Lung (tissue), 11 donors: ENCODE measurements at regions not wholly inside any gene's neighbourhood (a gene's known extent, or its start where the extent isn't known, plus 50 kb on each side); places are given as distances from the start of the nearest gene placed in this dataset.

ENCODE experiments used
- ATAC-seq: fragments of 200-7000 bp; cut with Tn5 transposase; one replicate; pipeline ENCODE4 v1.9.1; 2020; ENCODE audit warnings: moderate number of reproducible peaks; ENCODE audit not compliant: insufficient read depth, low FRiP score
- DNase-seq, 3 donors: peaks; one replicate each; pipeline ENCODE4 v3.0.0-alpha.2; 2013 to 2017
- H3K27ac ChIP-seq, 2 donors: one replicate each; pipeline ENCODE4 v1.5.1; 2013; ENCODE audit warnings: mild to moderate bottlenecking in 2 of 2, moderate library complexity in 2 of 2, control low read depth in 1 of 2, inconsistent platforms in 1 of 2, low read depth in 1 of 2, low read length in 1 of 2
- H3K27me3 ChIP-seq, 3 donors: one replicate each; pipeline ENCODE4 v1.5.1; 2013; ENCODE audit warnings: low read length in 2 of 3; ENCODE audit not compliant: control insufficient read depth in 3 of 3, insufficient read depth in 3 of 3
- H3K36me3 ChIP-seq, 4 donors: one replicate each; pipeline ENCODE4 v1.5.1; 2013; ENCODE audit warnings: low read length in 4 of 4, mild to moderate bottlenecking in 1 of 4, moderate library complexity in 1 of 4; ENCODE audit not compliant: control insufficient read depth in 4 of 4, insufficient read depth in 4 of 4
- H3K4me1 ChIP-seq, 5 donors: one replicate each; pipeline ENCODE4 v1.5.1; 2013; ENCODE audit warnings: low read length in 5 of 5, mild to moderate bottlenecking in 2 of 5, moderate library complexity in 1 of 5; ENCODE audit not compliant: control insufficient read depth in 5 of 5, insufficient read depth in 5 of 5
- H3K4me3 ChIP-seq: one replicate; pipeline ENCODE4 v1.5.1; 2013; ENCODE audit warnings: mild to moderate bottlenecking, control low read depth, moderate library complexity
- H3K9ac ChIP-seq, 2 donors: one replicate each; pipeline ENCODE4 v1.5.1; 2013; ENCODE audit warnings: low read length in 2 of 2, control low read depth in 1 of 2; ENCODE audit not compliant: insufficient read depth in 1 of 2
- H3K9me3 ChIP-seq, 4 donors: one replicate each; pipeline ENCODE4 v1.5.1; 2013; ENCODE audit warnings: low read length in 3 of 4, mild to moderate bottlenecking in 1 of 4, moderate library complexity in 1 of 4; ENCODE audit not compliant: control insufficient read depth in 4 of 4, insufficient read depth in 3 of 4
- WGBS, 2 donors: extraction: QIAGEN DNeasy Blood & Tissue Kit; methylation state at CpG; one replicate each; pipeline ENCODE4 v1.1.7; 2013; 5-methylcytosine and 5-hydroxymethylcytosine counted together
- TF ChIP-seq, protein P1 (sequence below): IDR thresholded peaks from 2 replicates; pipeline ENCODE4 v1.5.1; 2012; ENCODE audit warnings: mild to moderate bottlenecking; ENCODE audit errors: control extremely low read depth, extremely low read depth
- donor health status: control.
- donor health status: control.
- donor health status: Bipolar disorder and iron deficiency.
- donor health status: healthy.
- donor health status: DM: yes; HTN: yes; CAD: no.

DNA sequence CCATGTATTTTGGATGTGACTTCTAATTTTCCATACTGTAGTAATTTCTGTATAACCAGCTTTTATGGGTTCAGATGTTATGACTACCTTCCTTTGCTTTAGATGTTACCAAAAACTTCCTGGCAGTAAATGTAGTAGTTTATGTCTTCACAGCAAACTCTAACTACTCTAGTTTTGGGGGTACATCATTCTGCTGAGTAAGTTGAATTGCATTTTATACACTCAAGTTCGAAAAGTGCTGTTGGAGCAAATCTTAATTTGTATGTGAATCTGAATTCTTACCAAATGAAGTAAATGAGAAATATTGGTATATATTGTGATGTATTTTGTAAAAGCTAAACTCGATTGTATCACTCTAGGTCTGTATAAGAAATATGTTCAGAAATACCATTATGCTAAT, 728.3 kb upstream of the CDH8 start:
- TF ChIP-seq, protein P1, sequence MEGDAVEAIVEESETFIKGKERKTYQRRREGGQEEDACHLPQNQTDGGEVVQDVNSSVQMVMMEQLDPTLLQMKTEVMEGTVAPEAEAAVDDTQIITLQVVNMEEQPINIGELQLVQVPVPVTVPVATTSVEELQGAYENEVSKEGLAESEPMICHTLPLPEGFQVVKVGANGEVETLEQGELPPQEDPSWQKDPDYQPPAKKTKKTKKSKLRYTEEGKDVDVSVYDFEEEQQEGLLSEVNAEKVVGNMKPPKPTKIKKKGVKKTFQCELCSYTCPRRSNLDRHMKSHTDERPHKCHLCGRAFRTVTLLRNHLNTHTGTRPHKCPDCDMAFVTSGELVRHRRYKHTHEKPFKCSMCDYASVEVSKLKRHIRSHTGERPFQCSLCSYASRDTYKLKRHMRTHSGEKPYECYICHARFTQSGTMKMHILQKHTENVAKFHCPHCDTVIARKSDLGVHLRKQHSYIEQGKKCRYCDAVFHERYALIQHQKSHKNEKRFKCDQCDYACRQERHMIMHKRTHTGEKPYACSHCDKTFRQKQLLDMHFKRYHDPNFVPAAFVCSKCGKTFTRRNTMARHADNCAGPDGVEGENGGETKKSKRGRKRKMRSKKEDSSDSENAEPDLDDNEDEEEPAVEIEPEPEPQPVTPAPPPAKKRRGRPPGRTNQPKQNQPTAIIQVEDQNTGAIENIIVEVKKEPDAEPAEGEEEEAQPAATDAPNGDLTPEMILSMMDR = no peak
- WGBS, 2 donors = 84 to 89% methylated on average over 2 of the region's 2 CpGs
- no peak for ATAC-seq

DNA sequence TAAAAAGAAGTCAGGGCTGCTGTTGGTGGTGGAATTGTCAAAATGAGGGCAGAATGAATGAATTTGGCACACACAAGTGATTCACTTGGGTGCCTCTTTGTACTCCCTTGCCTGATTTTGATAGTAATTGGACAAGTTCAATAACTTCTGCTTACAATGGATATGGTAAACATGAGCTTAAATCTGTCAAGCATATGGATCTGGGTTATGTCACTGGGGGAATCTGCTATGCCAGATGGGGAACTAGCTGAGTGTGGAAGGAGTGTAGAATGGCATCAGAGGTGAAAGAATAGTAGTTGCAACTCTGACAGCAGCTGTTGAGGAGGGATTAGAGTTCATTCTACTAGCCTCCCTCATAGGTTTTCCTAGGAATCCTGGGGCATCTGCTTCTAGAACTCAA, 724.2 kb upstream of the CDH8 start:
- no peak overlapping the region for H3K4me3 ChIP-seq
- DNase-seq = no peak
- H3K9me3 ChIP-seq = no peaks in the 10 kb centered on the region
- no peaks in the 10 kb centered on the region for H3K27me3 ChIP-seq
- H3K27ac ChIP-seq = no peak overlapping the region
- no peak overlapping the region for H3K9ac ChIP-seq
- no peak for ATAC-seq
- no peaks in the 10 kb centered on the region for H3K4me1 ChIP-seq
- TF ChIP-seq, protein P1 = no peak
- no peaks in the 10 kb centered on the region for H3K36me3 ChIP-seq

More for the DNA sequence above, 728.3 kb upstream of the CDH8 start:
- no peak overlapping the region for H3K27ac ChIP-seq
- no peaks in the 10 kb centered on the region for H3K9me3 ChIP-seq
- no peaks in the 10 kb centered on the region for H3K36me3 ChIP-seq
- no peak for DNase-seq
- H3K27me3 ChIP-seq = no peaks in the 10 kb centered on the region
- no peak overlapping the region for H3K4me3 ChIP-seq
- no peaks in the 10 kb centered on the region for H3K4me1 ChIP-seq
- H3K9ac ChIP-seq = no peak overlapping the region

DNA sequence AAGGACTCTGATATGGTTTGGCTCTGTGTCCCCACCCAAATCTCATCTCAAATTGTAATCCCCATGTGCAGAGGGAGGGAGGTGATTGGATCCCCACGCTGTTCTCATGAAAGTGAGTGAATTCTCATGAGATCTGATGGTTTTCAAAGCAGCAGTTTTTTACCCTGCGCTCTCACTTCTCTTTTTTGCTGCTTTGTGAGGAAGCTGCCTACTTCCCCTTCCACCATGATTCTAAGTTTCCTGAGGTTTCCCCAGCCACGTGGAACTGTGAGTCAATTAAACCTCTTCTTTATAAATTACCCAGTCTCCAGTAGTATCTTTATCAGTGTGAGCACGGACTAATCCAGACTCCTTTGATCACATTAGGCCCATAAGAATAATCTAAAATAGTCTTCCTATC, 719.7 kb upstream of the CDH8 start:
- Histone ChIP-seq H3K27me3 (no peaks in the 10 kb centered on the region), H3K36me3 (no peaks in the 10 kb centered on the region), H3K9ac (no peak overlapping the region), H3K4me1 (no peaks in the 10 kb centered on the region), H3K27ac (no peak overlapping the region), H3K4me3 (no peak overlapping the region), H3K9me3 (no peaks in the 10 kb centered on the region)
- WGBS, 2 donors = 33 to 54% methylated on average over 4 of the region's 4 CpGs
- ATAC-seq (no peak), DNase-seq (no peak)
- TF ChIP-seq, protein P1 = no peak

DNA sequence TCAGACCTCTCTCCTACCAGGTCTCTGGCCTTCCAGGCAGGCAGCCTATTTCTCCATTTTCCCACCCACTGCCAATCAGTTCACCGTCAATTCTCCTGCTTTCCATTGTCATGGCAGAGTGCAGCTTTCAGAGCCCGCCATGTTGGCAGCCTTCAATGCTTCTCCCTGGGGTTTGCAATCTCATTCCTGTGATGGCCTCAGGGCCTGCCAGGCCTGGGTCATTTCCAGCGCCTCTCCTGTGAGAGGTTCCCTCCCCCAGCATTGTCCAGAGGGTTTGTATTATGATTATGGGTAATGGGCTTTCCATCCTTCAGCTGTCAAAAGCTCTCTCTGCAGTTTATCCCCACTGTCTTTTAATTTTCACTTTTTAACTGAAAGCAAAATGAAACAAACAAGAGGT, 716.6 kb upstream of the CDH8 start:
- H3K4me1 ChIP-seq = no peaks in the 10 kb centered on the region
- TF ChIP-seq, protein P1 = no peak
- no peaks in the 10 kb centered on the region for H3K27me3 ChIP-seq
- 84 to 94% methylated on average over 3 of the region's 3 CpGs for WGBS, 2 donors
- no peak for ATAC-seq
- H3K27ac ChIP-seq = no peak overlapping the region
- no peak for DNase-seq
- H3K9me3 ChIP-seq = no peaks in the 10 kb centered on the region
- H3K4me3 ChIP-seq = no peak overlapping the region
- H3K9ac ChIP-seq = no peak overlapping the region
- H3K36me3 ChIP-seq = no peaks in the 10 kb centered on the region
